ENCODE measurements at regions not wholly inside any gene's neighbourhood (a gene's known extent, or its start where the extent isn't known, plus 50 kb on each side); places are given as distances from the start of the nearest gene placed in this dataset.

- TF ChIP-seq CTCF (IDR thresholded peaks at IDR 0.05) (no peak), POLR2A (IDR thresholded peaks at IDR 0.05) (no peak)
These were observed 470.9 kb downstream of the WDR72 start for GRCh38 chr15:53288542-53288941.

Data from vagina (tissue), 2 donors.